DOHH2 (cell line): ENCODE measurements at regions not wholly inside any gene's neighbourhood (a gene's known extent, or its start where the extent isn't known, plus 50 kb on each side); places are given as distances from the start of the nearest gene placed in this dataset.

Experiments used
- EZH2phosphoT487 ChIP-seq: fragments of 200-600 bp; sonication (generic); IDR thresholded peaks from 2 replicates; pipeline ENCODE4 v1.6.1; 2017; ENCODE audit warnings: borderline replicate concordance, mild to moderate bottlenecking, antibody characterized with exemption, low read length, moderate library complexity, mixed read lengths
- TF ChIP-seq, protein P1 (sequence below): fragments of 200-600 bp; sonication (generic); IDR thresholded peaks from one replicate; pipeline ENCODE4 v1.5.1; 2014; ENCODE audit warnings: antibody characterized with exemption, mild to moderate bottlenecking, low read depth, low read length; ENCODE audit not compliant: poor library complexity, severe bottlenecking

DNA sequence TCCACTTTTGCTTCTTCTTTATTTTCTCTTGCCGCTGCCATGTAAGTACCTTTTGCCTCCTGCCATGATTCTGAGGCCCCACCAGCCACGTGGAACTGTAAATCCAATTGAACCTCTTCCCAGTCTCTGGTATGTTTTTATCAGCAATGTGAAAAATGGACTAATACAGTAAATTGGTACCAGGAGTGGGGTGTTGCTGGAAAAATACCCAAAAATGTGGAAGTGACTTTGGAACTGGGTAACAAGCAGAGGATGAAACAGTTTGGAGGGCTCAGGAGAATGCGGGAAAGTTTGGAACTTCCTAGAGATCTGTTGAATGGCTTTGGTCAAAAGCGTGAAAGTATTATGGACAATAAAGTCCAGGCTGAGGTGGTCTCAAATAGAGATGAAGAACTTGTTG is 670.3 kb upstream of the ZWINT start:
- TF ChIP-seq, protein P1, sequence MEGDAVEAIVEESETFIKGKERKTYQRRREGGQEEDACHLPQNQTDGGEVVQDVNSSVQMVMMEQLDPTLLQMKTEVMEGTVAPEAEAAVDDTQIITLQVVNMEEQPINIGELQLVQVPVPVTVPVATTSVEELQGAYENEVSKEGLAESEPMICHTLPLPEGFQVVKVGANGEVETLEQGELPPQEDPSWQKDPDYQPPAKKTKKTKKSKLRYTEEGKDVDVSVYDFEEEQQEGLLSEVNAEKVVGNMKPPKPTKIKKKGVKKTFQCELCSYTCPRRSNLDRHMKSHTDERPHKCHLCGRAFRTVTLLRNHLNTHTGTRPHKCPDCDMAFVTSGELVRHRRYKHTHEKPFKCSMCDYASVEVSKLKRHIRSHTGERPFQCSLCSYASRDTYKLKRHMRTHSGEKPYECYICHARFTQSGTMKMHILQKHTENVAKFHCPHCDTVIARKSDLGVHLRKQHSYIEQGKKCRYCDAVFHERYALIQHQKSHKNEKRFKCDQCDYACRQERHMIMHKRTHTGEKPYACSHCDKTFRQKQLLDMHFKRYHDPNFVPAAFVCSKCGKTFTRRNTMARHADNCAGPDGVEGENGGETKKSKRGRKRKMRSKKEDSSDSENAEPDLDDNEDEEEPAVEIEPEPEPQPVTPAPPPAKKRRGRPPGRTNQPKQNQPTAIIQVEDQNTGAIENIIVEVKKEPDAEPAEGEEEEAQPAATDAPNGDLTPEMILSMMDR = no peak
- TF ChIP-seq EZH2phosphoT487 = no peak
